Left cardiac atrium (tissue), 4 donors: ENCODE measurements at regions not wholly inside any gene's neighbourhood (a gene's known extent, or its start where the extent isn't known, plus 50 kb on each side); places are given as distances from the start of the nearest gene placed in this dataset.
A peak's percentile ranks its signal among the peaks of the same experiment; 100 is the strongest.

Experiments
- ATAC-seq, 2 donors: fragments of 200-7000 bp; cut with Tn5 transposase; one replicate each; pipeline ENCODE4 v1.9.1; 2020; ENCODE audit warnings: mild to moderate bottlenecking in 2 of 2, moderate library complexity in 2 of 2
- DNase-seq: peaks from one replicate; pipeline ENCODE4 v3.0.0-alpha.2; 2020
- intact Hi-C, 2 donors: fragments of 100-400 bp; cut with DNase I; formaldehyde crosslinking; loops; one replicate each; pipeline versions ENCODE4 v1.14.1 to v1.15.1; 2022 to 2023
- donor health status: DM: no; HTN: yes; CAD: no.
- donor health status: DM: no; HTN: yes; CAD: no; lungs with severe emphysema.
- donor health status: DM: yes; HTN: yes; CAD: no.
- donor health status: Dilated cardiomyopathy.

DNA sequence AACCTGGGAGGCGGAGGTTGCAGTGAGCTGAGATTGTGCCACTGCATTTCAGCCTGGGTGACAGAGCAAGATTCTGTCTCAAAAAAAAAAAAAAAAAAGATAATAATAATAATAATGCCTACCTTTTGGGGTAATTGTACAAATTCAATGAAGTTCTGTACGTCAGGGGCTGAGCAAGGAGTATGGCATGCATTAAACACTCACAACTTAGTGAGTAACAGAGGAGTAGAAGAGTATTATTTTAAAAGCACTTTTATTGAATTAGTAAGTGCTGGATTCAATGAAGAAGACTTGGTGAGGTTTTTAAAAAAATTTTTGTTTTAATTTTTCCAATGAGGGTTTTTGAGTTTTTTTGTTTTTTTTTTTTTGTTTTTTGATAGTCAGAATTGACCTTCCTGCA, 783.6 kb upstream of the TBX3 start:
- ATAC-seq (no peak), DNase-seq (no peak)
- intact Hi-C loops, result no loop called here

DNA sequence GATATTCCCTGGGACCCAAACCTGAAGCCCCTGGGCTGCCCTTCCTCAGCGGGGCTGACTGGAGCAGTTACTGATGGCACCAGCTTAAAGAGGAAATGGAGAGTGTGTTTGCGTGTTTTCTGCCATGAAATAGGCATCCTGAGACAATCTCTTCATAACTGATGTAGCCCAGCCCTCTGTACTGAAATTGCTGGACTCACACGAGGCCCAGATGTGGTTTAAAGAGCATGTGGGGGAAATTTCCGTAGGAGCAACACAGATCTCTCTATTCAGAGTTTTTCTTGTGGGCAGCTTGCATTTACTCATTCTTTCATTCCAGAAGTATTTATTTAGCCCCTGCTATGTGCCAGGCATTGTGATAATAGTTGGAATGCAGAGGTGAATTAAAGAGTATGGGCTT, 782.1 kb upstream of the TBX3 start:
- ATAC-seq (no peak), DNase-seq (no peak)
- intact Hi-C loops, result no loop called here

DNA sequence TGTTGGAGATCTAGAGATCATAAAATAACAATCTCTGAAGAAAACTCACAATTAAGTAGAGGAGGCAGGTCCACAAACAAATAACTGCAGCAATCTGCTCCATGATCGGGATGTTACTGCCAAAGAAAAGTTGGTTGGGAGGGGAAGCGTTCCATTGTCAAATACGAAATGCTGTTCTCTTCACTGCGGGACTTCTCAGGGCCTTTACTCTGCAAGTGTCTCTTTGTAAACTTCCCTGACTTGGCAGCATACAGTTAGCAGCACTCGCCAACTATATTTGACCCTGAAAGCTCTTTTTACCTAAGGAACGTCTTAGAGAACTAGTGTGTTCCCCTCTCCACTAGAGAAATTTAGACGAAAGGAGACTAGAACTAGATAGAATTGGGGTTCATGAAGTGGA, 780.7 kb upstream of the TBX3 start:
- intact Hi-C loops, result no loop called here
- ATAC-seq (no peak), DNase-seq (no peak)

DNA sequence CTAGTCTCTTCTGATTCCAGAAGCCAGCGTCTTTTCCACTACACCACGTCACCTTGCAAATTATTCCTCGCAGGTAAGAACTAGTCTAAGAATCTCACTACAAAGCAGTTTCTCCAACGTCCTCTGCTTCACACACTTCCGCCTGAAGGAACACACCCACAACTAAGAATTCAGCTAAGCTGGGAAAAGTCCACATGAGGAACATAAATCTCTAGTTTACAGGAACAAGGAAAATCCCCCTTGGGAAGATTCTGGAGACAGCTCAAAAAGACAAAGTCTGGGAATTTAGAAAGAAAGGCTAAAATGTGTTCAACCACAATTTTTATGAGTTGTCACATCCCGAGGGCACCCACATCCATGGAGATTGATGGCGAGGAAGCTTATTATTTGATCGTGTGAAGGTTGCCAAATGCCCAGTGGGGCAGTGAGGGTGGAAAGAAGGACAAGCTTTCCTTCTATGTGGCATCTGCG, 780.2 kb upstream of the TBX3 start:
- intact Hi-C loops, result no loop called here
- ATAC-seq (no peak), DNase-seq (no peak)

DNA sequence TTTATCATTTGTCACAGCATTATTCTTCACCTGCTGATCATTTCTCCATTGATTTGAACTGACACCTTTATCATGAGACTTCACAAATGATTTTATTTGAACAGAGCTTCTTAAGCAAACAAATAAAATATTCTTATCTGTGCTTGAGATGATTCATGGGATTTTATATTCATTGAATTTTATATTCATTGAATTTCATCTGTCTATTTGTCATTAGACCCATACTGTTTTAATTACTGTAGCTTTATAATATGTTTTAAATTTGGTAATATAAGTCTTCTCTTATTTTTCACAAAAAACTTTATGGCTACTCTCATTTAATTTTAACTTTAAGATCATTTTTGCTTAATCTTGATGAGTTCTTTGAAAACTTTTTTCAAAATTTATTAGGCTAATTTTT, 777.4 kb upstream of the TBX3 start:
- DNase-seq (no peak), ATAC-seq (no peak)
- intact Hi-C loops, result no loop called here

DNA sequence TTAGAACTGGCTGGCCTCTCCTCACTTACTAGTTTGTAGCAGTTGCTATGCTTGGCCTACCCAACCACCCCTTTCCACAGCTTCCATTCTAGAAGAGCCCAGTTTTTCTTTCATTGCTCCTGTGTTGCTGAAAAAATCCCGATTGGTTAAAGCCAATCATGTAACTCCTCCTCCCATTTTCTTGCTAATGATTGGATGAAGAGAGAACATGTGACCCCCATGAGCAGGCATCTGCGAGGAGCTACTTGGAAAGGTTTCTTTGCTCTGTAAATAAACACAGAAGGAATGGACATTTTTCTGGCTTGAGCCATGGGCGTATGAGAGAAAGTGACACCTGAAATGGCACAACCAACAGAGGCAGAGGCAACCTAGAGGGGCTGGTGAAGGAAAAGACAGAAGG, 773.8 kb upstream of the TBX3 start:
- DNase-seq (no peak), ATAC-seq (no peak)
- intact Hi-C loops, result no loop called here

DNA sequence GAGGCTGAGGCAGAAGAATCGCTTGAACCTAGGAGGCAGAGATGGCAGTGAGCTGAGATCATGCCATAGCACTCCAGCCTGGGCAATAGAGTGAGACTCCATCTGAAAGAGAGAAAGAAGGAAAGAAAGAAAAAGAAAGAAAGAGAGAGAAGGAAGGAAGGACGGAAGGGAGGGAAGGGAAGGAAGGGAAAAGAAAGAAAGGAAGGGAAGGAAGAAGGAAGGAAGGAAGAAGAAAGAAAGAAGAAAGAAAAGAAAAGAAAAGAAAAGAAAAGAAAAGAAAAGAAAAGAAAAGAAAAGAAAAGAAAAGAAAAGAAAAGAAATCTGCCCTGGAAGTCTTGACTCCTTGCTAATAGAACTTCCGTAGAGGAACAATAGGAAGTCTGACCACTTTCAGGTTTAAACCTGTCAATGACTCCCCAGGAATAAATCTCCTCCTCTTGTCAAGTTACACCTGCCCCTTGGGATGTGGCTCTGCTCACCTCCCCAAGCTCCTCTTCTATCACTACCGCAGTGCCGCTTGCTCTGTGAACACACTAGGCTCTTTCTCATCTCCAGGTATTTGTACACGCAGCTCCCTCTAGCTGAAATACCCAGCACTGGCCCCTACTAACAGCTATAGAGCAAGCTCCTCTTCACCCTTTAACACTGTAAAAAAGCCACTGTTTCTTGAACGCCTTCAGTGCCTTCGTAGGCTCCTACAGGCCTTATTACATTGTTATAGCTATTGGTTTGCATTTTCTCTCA, 773.1 kb upstream of the TBX3 start:
- ATAC-seq (no peak), DNase-seq (no peak)
- intact Hi-C loops, result no loop called here

DNA sequence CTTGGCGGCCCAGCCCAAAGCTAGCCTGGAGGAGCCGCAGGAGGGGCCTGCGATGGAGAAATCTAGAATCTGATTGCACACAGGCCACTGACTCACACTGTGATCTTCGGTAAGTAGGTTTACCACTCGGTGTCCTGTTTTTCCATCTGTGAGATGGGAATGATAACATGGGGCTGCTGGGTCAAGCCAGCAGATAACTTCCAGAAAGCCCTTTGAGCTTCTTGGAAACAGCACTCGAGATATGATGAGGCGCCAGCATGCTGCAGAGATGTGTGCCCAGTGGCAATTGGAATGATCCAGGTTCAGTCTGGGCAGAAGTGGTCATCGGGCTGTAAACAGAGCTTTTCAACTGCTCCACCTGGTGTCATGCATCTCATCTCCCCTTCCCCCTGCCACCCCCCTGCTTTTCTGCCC, 771.3 kb upstream of the TBX3 start:
- DNase-seq (no peak), ATAC-seq (no peak)
- intact Hi-C loops, result no loop called here

DNA sequence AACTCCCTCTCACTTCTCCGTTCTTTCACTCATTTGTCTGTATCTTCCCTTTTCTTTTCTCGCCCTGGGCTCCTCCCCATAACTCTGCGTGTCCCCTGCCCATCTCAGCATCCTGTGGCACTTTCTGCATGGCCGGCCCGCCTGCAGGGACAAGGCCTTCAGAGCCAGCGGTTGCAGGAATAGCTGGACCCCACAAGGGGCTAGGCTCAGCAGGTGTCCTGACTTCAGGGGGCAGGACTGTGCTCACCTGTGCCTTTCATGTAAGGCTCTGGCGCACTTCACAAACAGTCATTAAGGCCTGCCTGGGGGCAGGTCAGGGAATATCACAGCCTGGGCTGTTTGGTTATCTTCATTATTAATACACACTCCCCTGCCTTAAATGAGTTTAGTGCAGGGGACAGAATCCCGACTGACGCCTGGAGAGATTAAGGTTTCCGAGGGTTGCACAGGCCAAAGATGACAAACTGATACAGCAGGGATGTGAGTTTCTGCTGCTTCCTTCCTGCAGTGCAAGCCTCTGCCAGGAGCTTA, 768.8 kb upstream of the TBX3 start:
- intact Hi-C loops, result no loop called here
- ATAC-seq, result no peak
- no peak for DNase-seq

DNA sequence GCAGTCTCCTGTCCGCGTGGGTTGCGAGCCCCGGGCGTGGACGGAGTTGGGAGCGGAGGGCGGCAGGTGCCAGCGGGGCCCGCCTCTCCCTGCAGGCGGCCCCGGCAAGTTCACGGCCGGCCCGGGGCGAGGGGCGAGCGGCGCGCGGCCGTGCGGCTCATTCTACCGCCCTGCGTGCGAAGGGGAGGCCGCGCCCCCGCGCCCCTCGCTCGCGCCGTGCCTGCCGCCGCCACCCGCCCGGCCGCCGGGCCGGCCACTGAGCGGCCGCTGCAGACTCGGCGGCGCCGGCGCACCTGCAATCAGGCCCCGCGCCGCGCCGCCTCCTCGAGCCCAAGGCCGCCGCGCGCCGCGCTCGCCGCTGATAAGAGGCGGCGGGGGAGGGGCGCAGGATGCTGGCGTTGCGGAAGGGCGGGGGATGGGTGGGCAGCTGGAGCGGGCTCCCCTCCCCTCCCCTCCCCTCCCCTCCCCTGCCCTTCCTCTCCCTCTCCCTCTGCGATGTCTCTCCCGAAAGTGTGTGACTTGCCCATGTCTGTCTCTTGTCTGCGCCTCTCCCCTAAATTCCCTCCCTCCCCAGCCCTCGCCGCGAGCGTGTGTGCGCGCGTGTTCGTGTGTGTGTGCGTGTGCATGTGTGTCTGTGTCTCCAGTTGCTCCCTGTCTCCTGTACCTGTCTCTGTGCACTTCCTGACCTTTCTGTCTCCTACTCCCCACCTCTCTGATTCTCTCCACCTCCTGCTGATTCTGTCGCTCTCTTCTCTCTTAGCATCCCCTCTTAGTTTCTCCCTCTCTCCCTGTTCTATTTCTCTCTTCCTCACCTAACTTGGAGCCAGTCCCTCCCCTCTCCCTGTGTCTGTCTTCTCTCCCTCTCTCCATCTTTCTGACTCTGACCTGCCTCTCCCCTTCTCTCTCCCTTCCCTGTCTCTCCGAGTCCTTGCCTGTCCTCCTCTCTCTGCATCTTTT, 768.1 kb upstream of the TBX3 start:
- intact Hi-C loops, result no loop called here
- DNase-seq (peak; percentile 63), ATAC-seq (peak; percentile 67 to 74)

DNA sequence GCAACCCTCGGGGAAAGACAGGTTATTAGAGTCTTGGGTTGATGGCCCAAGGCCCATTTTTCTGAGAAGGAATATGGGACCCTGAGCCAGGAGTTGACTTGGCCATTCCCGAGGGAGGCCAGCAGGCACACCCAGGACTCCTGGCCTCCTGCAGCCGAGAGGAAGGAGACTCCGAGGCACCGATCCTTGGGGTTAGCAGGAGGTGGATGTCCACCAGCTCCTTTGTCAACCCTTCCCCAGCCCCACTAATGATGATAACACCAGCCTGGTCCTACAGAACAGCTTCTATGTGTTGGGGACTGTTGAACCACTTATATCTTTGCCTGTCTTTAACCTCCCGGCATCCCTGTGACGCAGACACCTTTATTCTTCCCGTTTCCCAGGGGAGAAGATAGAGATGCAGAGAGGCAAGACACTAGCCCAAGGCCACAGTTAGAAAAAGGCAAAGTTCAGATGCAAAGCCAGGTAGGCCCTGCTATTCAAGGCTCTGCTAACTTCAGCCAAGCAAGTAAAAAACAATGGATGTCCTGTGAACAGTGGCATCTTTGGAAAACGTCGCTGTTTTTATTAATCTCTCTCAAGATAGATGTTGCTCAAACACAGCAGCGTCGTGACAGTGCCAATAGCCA, 767.3 kb upstream of the TBX3 start:
- DNase-seq, result no peak
- ATAC-seq, result peak in 1 of 2 donors; percentile 24
- intact Hi-C loops, result no loop called here

DNA sequence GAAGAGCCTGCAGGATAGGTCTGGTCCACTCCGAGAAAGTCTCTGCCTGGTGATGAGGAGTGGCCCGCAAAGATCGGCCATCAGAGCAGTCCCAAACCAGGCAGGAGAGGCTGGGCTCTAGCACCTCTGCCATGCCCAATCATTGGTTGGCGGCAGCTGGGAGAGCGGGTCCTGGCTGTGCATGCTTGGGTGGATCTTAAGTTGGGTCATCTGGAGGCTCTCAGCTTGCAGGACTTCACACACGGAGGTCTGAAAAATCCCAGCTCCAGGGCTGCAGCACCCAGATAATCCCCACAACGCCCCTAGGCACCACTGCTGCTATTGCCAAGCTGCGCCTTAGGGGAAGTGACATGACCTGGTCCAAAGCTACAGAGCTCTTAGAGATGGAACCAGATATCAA, 766.7 kb upstream of the TBX3 start:
- intact Hi-C loops, result no loop called here
- ATAC-seq (no peak), DNase-seq (no peak)

DNA sequence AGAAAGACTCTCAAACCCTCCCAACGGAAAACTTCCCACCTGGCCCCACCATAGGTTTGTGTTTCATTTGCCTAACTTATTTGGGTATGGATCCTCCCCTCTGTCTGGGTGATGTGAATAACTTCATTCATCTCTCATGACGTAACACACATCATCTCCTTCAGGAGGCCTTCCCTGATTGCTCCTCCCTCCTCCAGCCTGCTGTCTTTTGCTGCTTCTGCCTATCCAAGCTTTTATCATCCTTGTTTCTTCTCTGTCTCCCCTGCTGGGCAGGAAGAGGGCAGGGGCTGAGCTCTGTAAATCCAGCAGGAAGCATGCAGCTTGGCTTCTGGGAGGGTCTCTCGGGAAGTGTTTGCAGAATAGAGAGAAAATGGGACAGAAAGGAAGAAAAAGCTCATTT, 766.0 kb upstream of the TBX3 start:
- DNase-seq (no peak), ATAC-seq (no peak)
- intact Hi-C loops, result no loop called here

DNA sequence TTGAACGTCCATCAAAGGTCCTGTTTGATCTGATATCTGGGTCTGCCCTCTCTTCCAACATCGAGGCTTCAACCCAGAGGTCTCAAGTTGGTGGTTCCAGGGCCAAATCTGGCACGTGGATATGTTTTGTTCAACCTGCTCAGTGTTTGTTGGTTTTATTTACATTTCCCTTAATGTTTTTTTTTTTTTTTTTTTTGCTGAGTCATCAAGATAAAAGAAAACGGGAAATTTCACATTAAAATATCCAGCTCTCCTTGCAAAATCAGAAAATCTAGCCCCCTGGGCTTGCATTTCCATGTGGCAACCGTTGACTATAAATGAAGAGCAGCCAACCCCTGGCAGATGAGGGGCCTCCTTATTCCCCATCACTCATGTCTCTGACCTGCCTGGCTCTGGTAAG, 765.6 kb upstream of the TBX3 start:
- intact Hi-C loops, result no loop called here
- ATAC-seq (no peak), DNase-seq (no peak)

DNA sequence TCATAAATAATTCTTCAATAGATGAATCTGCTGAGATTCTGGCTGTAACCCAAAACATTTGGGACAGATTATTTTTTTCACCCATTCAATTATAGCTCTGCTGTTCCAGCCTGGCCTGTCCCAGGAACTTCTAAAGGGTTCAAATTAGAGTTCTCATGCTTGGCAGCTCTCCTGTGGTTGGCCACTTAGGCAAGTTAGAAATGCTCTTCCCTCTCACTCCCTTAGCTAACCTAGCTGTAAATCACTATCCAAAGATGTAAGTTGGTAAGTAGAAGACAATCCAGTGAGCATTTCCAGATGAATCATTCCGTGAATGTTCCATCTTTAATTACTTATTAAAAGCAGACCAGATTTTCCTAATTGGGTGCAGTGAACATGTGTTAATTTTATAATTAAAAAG, 760.4 kb upstream of the TBX3 start:
- intact Hi-C loops, result no loop called here
- ATAC-seq (no peak), DNase-seq (no peak)

DNA sequence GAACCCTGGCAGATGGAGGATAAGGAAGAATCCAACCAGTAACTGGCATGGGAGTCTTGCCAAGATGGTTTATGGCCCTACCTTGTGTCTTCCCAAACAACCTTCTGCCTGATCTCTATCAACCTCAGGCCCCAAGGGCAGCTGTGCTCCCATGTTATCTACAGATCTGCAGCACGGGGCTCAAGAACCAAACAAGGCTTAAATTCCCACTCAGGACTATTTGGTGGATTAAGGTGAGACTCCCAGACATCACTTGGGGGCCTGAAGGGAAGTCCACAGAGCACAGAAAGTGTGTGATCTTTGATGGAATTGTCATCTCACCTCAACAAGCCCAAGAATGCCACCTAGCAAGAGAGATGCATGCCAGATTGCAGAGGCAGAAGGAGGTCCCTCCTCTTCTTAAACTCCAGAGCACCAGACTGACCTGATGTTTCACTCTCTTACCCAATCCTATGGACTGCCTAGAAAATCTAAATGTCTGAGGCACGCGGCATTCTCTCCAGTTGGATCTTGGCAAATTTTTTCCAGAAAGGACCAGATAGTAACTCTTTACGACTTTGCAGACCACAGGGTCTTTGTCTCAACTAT, 759.5 kb upstream of the TBX3 start:
- DNase-seq (no peak), ATAC-seq (no peak)
- intact Hi-C loops, result no loop called here

DNA sequence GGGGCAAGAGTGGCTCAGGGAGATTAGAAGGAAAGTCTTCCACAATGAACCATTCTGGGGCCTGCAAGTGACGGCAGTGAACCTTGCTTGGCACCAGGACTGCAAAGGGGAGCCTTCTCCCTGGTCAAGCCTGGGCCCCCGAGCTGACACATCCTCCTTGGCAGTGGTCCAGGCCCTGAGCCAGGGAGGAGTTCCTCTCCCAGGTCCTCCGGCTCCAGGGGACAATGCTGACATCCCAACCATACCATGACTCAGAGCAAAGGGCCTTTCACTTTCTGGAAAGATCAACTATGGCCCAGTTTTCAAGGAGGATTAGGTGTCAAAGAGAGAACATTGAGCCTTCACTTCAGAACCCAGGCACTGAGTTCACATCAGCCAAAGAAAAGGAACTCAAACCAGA, 756.5 kb upstream of the TBX3 start:
- intact Hi-C loops, result no loop called here
- peak; percentile 54 for DNase-seq
- peak in 1 of 2 donors; percentile 33 for ATAC-seq

DNA sequence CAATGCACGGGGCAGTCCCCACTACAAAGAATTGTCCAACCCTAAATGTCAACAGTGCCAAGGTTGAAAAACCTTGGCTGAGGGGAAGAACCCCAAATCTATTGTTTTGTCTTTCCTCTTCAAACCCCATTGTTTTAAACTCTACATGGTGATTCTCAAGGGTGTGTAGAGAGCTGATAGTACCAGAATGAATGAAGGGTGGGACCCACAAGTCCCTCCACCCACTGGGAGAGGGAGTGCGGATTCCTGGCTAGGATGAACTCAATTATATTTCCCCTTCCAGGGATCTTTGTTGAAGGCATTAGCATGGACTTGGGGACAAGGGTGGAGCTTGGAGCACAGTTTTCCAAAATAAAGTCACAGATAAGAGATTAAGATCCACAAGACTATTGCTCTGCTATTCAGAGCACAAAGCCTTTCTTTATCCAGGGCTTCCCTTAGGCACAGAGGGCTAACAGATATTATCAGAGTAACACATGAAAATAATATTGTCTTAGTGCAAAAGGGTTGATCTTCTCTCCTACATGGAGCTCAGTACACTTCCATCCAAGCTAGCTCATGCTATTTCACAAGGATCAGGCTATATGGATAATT, 755.1 kb upstream of the TBX3 start:
- intact Hi-C loops, result no loop called here
- DNase-seq (no peak), ATAC-seq (peak in 1 of 2 donors; percentile 66)

DNA sequence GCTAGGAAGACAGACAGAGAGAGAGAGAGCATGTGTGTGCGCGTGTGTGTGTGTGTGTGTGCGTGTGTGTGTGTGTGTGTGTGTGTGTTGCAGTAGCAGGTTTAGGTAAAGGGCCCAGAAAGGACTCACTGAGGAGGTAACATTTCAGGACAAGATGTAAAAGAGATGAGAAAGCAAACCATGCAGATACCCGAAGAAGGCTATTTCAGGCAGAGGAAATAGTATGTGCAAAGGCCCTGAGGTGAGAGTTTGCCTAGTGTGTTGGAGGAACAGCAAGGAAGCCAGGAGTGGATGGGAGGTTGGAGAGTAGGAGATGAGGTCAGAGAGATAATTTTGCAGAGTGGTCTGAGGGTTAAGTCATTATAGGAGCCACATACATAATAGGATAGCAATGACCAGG, 754.3 kb upstream of the TBX3 start:
- ATAC-seq (no peak), DNase-seq (no peak)
- intact Hi-C loops, result no loop called here
